ENCODE measurements at regions not wholly inside any gene's neighbourhood (a gene's known extent, or its start where the extent isn't known, plus 50 kb on each side); places are given as distances from the start of the nearest gene placed in this dataset.

GRCh38 chr1:5601516-5601915 is 390.7 kb downstream of the NPHP4 start:
- TF ChIP-seq BHLHE40 (IDR thresholded peaks at IDR 0.05; ENCODE audit: borderline replicate concordance) = no peak
- TF ChIP-seq TARDBP (IDR thresholded peaks at IDR 0.05) = no peak
- no peak for TF ChIP-seq HDGF (IDR thresholded peaks at IDR 0.05; ENCODE audit: borderline replicate concordance)
- no peak for TF ChIP-seq SUZ12 (IDR thresholded peaks at IDR 0.05)
- TF ChIP-seq FOXA1 (IDR thresholded peaks at IDR 0.05) = no peak
- no peak for TF ChIP-seq ZNF384 (IDR thresholded peaks at IDR 0.05)

Data from HEK293T (cell line).